ENCODE measurements at regions not wholly inside any gene's neighbourhood (a gene's known extent, or its start where the extent isn't known, plus 50 kb on each side); places are given as distances from the start of the nearest gene placed in this dataset.

- TF ChIP-seq POLR2A (IDR thresholded peaks at IDR 0.05; ENCODE audit: low read depth, low read length) (no peak), TAF1 (IDR thresholded peaks at IDR 0.05; ENCODE audit: low read depth, low read length) (no peak)
Observed at GRCh38 chr7:130893441-130893894, 159.5 kb upstream of the KLF14 start.
